Bronchial epithelial cell (primary cell): ENCODE measurements at regions not wholly inside any gene's neighbourhood (a gene's known extent, or its start where the extent isn't known, plus 50 kb on each side); places are given as distances from the start of the nearest gene placed in this dataset.

Source experiments
- DNase-seq: peaks from one replicate; pipeline ENCODE4 v3.0.0-alpha.2; 2010; ENCODE audit warnings: low read depth
- FAIRE-seq: peaks from 2 replicates; lab custom pipeline; 2011; peaks lifted over from hg19 to GRCh38; lab: Jason Lieb, UNC
- H3K27me3 ChIP-seq: 2 replicates; pipeline ENCODE4 v1.5.1; 2011; ENCODE audit warnings: low read length; ENCODE audit not compliant: control insufficient read depth, insufficient read depth
- H3K36me3 ChIP-seq: 2 replicates; pipeline ENCODE4 v1.5.1; 2011; ENCODE audit warnings: low read length; ENCODE audit not compliant: control insufficient read depth, insufficient read depth
- H3K4me3 ChIP-seq: 2 replicates; pipeline ENCODE4 v1.5.1; 2011; ENCODE audit warnings: mild to moderate bottlenecking, low read depth, low read length, control low read depth
- CTCF ChIP-seq: IDR thresholded peaks from 2 replicates; pipeline ENCODE4 v1.5.1; 2011; ENCODE audit warnings: mild to moderate bottlenecking, moderate library complexity, low read length, control low read depth, inconsistent platforms; ENCODE audit not compliant: insufficient read depth, severe bottlenecking

GRCh38 chr11:70636659-70637058 lies 238.3 kb downstream of the CTTN start:
- no peak overlapping the region for H3K4me3 ChIP-seq
- FAIRE-seq (no peak), DNase-seq (no peak)
- TF ChIP-seq CTCF: no peak
- no peaks in the 10 kb centered on the region for H3K27me3 ChIP-seq
- no peaks in the 10 kb centered on the region for H3K36me3 ChIP-seq

GRCh38 chr11:70637186-70637800 lies 239.0 kb downstream of the CTTN start:
- FAIRE-seq (no peak), DNase-seq (no peak)
- H3K4me3 ChIP-seq: no peak overlapping the region
- no peaks in the 10 kb centered on the region for H3K36me3 ChIP-seq
- H3K27me3 ChIP-seq: no peaks in the 10 kb centered on the region
- no peak for TF ChIP-seq CTCF

GRCh38 chr11:70637949-70638583 lies 239.7 kb downstream of the CTTN start:
- FAIRE-seq (no peak), DNase-seq (no peak)
- no peaks in the 10 kb centered on the region for H3K36me3 ChIP-seq
- no peaks in the 10 kb centered on the region for H3K27me3 ChIP-seq
- no peak overlapping the region for H3K4me3 ChIP-seq
- TF ChIP-seq CTCF: no peak

- DNase-seq (no peak), FAIRE-seq (no peak)
- Histone ChIP-seq H3K36me3 (no peaks in the 10 kb centered on the region), H3K27me3 (no peaks in the 10 kb centered on the region), H3K4me3 (no peak overlapping the region)
- TF ChIP-seq CTCF: no peak
Measured at GRCh38 chr11:70640408-70640807, 242.1 kb downstream of the CTTN start.

- FAIRE-seq (no peak), DNase-seq (no peak)
- no peaks in the 10 kb centered on the region for H3K36me3 ChIP-seq
- no peak for TF ChIP-seq CTCF
- H3K4me3 ChIP-seq: no peak overlapping the region
- no peaks in the 10 kb centered on the region for H3K27me3 ChIP-seq
Measured at GRCh38 chr11:70641369-70641768, 243.0 kb downstream of the CTTN start.
